ENCODE measurements at regions not wholly inside any gene's neighbourhood (a gene's known extent, or its start where the extent isn't known, plus 50 kb on each side); places are given as distances from the start of the nearest gene placed in this dataset.

GRCh38 chr9:111271047-111271446, 59.0 kb downstream of the OR2K2 start:
- TF ChIP-seq POLR2A (IDR thresholded peaks at IDR 0.05) (no peak), CTCF (IDR thresholded peaks at IDR 0.05) (no peak), POLR2AphosphoS5 (IDR thresholded peaks at IDR 0.05; ENCODE audit: insufficient read depth in 1 of 2, low read depth in 1 of 2) (no peak)
